ENCODE measurements at regions not wholly inside any gene's neighbourhood (a gene's known extent, or its start where the extent isn't known, plus 50 kb on each side); places are given as distances from the start of the nearest gene placed in this dataset.

DNA sequence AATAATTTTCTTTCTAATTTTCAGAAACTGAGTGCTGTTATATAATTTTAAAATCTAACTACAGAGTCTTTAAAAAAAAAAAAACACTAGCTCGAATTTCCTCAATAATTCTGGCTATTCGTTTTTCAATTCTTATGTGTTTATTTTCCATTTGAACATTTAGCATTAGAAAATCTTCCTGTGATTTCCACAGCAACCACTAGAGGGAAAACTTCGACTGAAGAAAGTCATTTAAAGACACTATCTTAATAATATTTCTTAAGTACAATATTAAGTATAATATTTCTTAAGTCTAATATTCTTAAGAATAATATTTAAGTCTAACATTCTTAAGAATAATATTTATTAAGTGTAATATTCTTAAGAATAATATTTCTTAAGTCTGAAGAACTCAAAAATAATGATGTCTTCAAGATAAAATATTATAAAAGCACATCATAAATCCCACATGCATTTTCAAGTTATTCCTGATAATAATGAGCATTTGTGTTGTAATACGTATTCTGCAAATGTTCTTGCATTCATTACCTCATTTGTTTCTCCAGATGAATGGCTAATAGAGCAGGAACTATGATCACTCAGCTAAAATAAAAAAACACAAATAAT lies 118.4 kb upstream of the WDR17 start:
- Histone ChIP-seq H3K27ac (ENCODE audit: low read length) (no peak overlapping the region), H3K4me3 (ENCODE audit: low read length in 2 of 2) (no peak overlapping the region), H3K27me3 (ENCODE audit: control insufficient read depth in 1 of 2, insufficient read depth in 2 of 2, low read length in 2 of 2) (no peaks in the 10 kb centered on the region), H3K9ac (ENCODE audit: low read length in 2 of 2) (no peak overlapping the region), H3K4me1 (ENCODE audit: control insufficient read depth, insufficient read depth, low read length) (no peaks in the 10 kb centered on the region), H3K9me3 (ENCODE audit: control insufficient read depth in 2 of 2, low read length in 2 of 2) (no peaks in the 10 kb centered on the region), H3K36me3 (ENCODE audit: control insufficient read depth in 2 of 2, insufficient read depth in 2 of 2, low read length in 2 of 2) (no peaks in the 10 kb centered on the region)

DNA sequence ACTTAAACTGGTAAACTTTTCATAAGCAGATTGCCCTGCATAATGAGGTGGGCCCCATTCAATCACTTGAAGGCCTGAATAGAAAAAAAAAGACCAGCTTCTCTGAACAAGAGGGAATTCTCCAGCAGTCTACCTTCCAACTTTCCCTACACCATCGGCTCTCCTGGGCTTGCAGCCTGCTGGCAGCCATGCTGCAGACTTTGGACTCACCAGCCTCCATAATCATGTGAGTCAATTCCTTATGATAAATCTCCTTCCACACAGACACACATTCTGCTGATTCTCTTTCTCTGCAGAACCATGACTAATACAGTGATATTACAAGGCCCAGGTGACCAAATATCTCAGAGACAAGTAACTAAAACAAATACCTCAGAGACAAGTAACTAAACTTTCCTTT lies 113.8 kb upstream of the WDR17 start:
- Histone ChIP-seq H3K9ac (ENCODE audit: low read length in 2 of 2) (no peak overlapping the region), H3K9me3 (ENCODE audit: control insufficient read depth in 2 of 2, low read length in 2 of 2) (no peaks in the 10 kb centered on the region), H3K4me1 (ENCODE audit: control insufficient read depth, insufficient read depth, low read length) (no peaks in the 10 kb centered on the region), H3K4me3 (ENCODE audit: low read length in 2 of 2) (no peak overlapping the region), H3K27ac (ENCODE audit: low read length) (no peak overlapping the region), H3K27me3 (ENCODE audit: control insufficient read depth in 1 of 2, insufficient read depth in 2 of 2, low read length in 2 of 2) (no peaks in the 10 kb centered on the region), H3K36me3 (ENCODE audit: control insufficient read depth in 2 of 2, insufficient read depth in 2 of 2, low read length in 2 of 2) (no peaks in the 10 kb centered on the region)

DNA sequence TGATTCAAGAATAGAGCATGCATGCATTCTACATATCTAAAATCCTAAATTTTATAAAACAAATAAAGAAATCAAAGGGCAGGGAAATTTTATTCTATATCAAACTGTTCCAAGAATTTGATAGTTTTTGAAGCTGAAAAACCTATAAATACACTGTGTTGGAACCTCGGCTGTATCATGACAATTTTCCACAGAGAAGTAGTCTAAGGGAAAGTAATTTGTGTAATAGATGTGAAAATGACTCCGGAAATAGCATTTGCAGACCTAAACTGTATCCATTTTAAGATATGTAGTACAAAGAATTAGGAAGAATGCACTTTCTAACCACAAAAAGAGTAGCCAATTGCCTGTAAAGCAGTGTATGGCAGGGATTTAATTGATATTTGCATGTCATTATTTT lies 112.5 kb upstream of the WDR17 start:
- H3K4me3 ChIP-seq (ENCODE audit: low read length in 2 of 2) = no peak overlapping the region
- H3K9ac ChIP-seq (ENCODE audit: low read length in 2 of 2) = no peak overlapping the region
- H3K9me3 ChIP-seq (ENCODE audit: control insufficient read depth in 2 of 2, low read length in 2 of 2) = no peaks in the 10 kb centered on the region
- no peak overlapping the region for H3K27ac ChIP-seq (ENCODE audit: low read length)
- no peaks in the 10 kb centered on the region for H3K27me3 ChIP-seq (ENCODE audit: control insufficient read depth in 1 of 2, insufficient read depth in 2 of 2, low read length in 2 of 2)
- no peaks in the 10 kb centered on the region for H3K4me1 ChIP-seq (ENCODE audit: control insufficient read depth, insufficient read depth, low read length)
- no peaks in the 10 kb centered on the region for H3K36me3 ChIP-seq (ENCODE audit: control insufficient read depth in 2 of 2, insufficient read depth in 2 of 2, low read length in 2 of 2)

DNA sequence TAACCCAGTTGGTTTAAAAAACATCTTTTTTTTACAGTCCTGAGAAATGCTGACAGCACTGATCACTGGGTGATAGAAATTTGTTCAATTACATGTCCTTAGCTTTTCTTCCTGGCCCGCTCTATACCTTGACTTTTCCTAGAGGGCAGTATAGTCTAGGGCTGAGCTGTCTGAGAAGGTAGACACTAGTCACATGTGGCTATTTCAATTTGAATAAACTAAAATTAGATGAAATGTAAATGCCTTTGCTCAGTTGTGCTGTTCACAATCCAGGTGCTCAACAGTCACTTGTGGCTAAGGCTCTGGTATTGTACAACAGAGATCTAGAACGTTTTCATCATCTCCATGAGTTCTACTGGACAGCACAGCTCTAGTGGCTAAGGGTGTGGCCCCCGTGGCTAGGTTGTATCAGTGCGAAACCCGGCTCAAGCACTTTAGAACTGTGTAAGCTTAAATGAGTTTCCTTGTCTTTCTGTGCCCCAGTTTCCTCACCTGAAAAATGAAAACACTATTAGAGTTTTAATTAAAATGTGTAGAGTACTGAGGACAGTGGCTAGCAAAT lies 111.6 kb upstream of the WDR17 start:
- no peaks in the 10 kb centered on the region for H3K9me3 ChIP-seq (ENCODE audit: control insufficient read depth in 2 of 2, low read length in 2 of 2)
- no peaks in the 10 kb centered on the region for H3K27me3 ChIP-seq (ENCODE audit: control insufficient read depth in 1 of 2, insufficient read depth in 2 of 2, low read length in 2 of 2)
- no peak overlapping the region for H3K4me3 ChIP-seq (ENCODE audit: low read length in 2 of 2)
- H3K4me1 ChIP-seq (ENCODE audit: control insufficient read depth, insufficient read depth, low read length) = no peaks in the 10 kb centered on the region
- H3K36me3 ChIP-seq (ENCODE audit: control insufficient read depth in 2 of 2, insufficient read depth in 2 of 2, low read length in 2 of 2) = no peaks in the 10 kb centered on the region
- H3K9ac ChIP-seq (ENCODE audit: low read length in 2 of 2) = no peak overlapping the region
- no peak overlapping the region for H3K27ac ChIP-seq (ENCODE audit: low read length)

DNA sequence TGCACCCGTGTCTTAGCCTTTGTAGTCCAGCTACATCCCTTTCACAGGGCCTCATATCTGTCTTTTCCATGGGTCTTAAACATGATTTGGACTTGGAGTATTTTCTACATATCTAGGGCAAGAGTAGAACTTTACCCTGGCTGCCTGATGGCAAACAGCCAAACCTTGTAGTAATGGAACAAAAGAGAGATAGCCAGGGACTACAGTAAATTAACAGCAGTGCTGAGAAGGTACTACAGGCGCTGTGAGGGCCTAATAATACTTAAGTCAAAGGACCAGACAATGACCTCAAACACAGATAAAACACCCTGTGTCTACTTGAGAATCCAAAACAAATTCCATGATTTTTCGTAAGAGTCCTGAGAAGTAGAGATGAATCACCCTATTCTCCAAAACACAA lies 111.0 kb upstream of the WDR17 start:
- H3K4me1 ChIP-seq (ENCODE audit: control insufficient read depth, insufficient read depth, low read length) = no peaks in the 10 kb centered on the region
- no peak overlapping the region for H3K9ac ChIP-seq (ENCODE audit: low read length in 2 of 2)
- H3K27ac ChIP-seq (ENCODE audit: low read length) = no peak overlapping the region
- H3K4me3 ChIP-seq (ENCODE audit: low read length in 2 of 2) = no peak overlapping the region
- H3K36me3 ChIP-seq (ENCODE audit: control insufficient read depth in 2 of 2, insufficient read depth in 2 of 2, low read length in 2 of 2) = no peaks in the 10 kb centered on the region
- no peaks in the 10 kb centered on the region for H3K27me3 ChIP-seq (ENCODE audit: control insufficient read depth in 1 of 2, insufficient read depth in 2 of 2, low read length in 2 of 2)
- no peaks in the 10 kb centered on the region for H3K9me3 ChIP-seq (ENCODE audit: control insufficient read depth in 2 of 2, low read length in 2 of 2)

DNA sequence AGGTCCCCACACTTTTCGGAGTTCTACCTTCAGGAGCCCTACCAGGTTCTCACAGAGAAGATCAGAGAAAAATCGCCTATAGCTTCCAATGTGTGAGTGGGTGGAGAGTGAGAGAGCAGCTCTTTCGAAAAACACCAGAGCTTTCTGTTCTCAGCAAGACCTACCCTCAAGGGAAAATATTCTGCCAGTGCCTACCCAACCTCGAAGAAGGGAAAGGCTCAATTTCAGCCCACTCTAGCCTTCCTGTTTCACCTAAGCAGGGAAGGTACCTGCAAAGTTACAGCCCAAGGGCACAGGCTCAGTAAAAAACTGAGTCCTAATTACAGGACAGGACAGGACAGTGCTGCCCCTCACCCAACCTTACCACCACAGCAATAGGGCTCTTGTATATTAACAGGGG lies 104.0 kb upstream of the WDR17 start:
- H3K4me3 ChIP-seq (ENCODE audit: low read length in 2 of 2) = no peak overlapping the region
- H3K9me3 ChIP-seq (ENCODE audit: control insufficient read depth in 2 of 2, low read length in 2 of 2) = no peaks in the 10 kb centered on the region
- H3K27me3 ChIP-seq (ENCODE audit: control insufficient read depth in 1 of 2, insufficient read depth in 2 of 2, low read length in 2 of 2) = no peaks in the 10 kb centered on the region
- H3K4me1 ChIP-seq (ENCODE audit: control insufficient read depth, insufficient read depth, low read length) = no peaks in the 10 kb centered on the region
- H3K27ac ChIP-seq (ENCODE audit: low read length) = no peak overlapping the region
- H3K9ac ChIP-seq (ENCODE audit: low read length in 2 of 2) = no peak overlapping the region
- H3K36me3 ChIP-seq (ENCODE audit: control insufficient read depth in 2 of 2, insufficient read depth in 2 of 2, low read length in 2 of 2) = no peaks in the 10 kb centered on the region

DNA sequence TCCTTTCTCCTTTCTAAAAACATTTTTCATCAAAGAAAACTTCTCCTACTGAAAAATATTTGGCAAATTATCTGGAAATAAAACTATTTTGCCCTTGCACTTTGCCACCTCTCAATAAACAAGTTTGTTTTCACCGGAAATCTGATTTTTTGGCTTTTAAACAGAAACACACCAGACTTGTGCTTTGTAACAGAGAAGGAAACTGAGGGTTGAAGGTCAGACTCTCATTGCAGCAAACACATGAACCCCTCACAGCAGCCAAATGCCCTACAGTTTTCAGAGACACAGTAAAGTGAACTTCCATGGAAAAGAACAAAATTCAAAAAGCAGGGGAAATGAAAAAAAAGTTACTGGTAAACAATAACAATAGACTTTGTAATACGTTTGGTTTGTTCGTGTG lies 95.6 kb upstream of the WDR17 start:
- no peaks in the 10 kb centered on the region for H3K4me1 ChIP-seq (ENCODE audit: control insufficient read depth, insufficient read depth, low read length)
- no peaks in the 10 kb centered on the region for H3K27me3 ChIP-seq (ENCODE audit: control insufficient read depth in 1 of 2, insufficient read depth in 2 of 2, low read length in 2 of 2)
- no peaks in the 10 kb centered on the region for H3K36me3 ChIP-seq (ENCODE audit: control insufficient read depth in 2 of 2, insufficient read depth in 2 of 2, low read length in 2 of 2)
- no peaks in the 10 kb centered on the region for H3K9me3 ChIP-seq (ENCODE audit: control insufficient read depth in 2 of 2, low read length in 2 of 2)
- H3K9ac ChIP-seq (ENCODE audit: low read length in 2 of 2) = no peak overlapping the region
- H3K27ac ChIP-seq (ENCODE audit: low read length) = no peak overlapping the region
- H3K4me3 ChIP-seq (ENCODE audit: low read length in 2 of 2) = peak overlapping the region in 1 of 2 donors; percentile 52

DNA sequence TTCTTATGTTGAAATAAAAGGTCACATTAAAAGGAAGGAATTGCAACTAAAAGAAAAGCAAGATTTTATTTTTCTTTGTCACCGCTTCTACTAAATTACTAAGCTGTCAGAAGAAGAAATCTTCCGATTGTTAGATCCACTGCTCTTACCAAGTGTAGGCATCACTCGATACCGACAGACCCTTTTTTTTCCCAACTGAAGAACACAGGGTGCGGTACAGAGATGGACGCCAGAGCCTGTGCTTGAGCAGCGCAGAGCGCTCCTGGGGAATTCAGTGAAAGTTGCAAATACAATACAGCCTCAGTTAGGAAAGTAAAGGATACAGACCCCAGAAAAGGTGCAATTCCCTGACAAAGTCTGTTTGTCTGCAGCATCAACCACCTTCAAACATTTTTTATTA lies 94.9 kb upstream of the WDR17 start:
- H3K27me3 ChIP-seq (ENCODE audit: control insufficient read depth in 1 of 2, insufficient read depth in 2 of 2, low read length in 2 of 2) = no peaks in the 10 kb centered on the region
- no peaks in the 10 kb centered on the region for H3K4me1 ChIP-seq (ENCODE audit: control insufficient read depth, insufficient read depth, low read length)
- no peak overlapping the region for H3K27ac ChIP-seq (ENCODE audit: low read length)
- no peaks in the 10 kb centered on the region for H3K9me3 ChIP-seq (ENCODE audit: control insufficient read depth in 2 of 2, low read length in 2 of 2)
- H3K36me3 ChIP-seq (ENCODE audit: control insufficient read depth in 2 of 2, insufficient read depth in 2 of 2, low read length in 2 of 2) = no peaks in the 10 kb centered on the region
- H3K9ac ChIP-seq (ENCODE audit: low read length in 2 of 2) = no peak overlapping the region
- H3K4me3 ChIP-seq (ENCODE audit: low read length in 2 of 2) = peak overlapping the region in 1 of 2 donors; percentile 52

DNA sequence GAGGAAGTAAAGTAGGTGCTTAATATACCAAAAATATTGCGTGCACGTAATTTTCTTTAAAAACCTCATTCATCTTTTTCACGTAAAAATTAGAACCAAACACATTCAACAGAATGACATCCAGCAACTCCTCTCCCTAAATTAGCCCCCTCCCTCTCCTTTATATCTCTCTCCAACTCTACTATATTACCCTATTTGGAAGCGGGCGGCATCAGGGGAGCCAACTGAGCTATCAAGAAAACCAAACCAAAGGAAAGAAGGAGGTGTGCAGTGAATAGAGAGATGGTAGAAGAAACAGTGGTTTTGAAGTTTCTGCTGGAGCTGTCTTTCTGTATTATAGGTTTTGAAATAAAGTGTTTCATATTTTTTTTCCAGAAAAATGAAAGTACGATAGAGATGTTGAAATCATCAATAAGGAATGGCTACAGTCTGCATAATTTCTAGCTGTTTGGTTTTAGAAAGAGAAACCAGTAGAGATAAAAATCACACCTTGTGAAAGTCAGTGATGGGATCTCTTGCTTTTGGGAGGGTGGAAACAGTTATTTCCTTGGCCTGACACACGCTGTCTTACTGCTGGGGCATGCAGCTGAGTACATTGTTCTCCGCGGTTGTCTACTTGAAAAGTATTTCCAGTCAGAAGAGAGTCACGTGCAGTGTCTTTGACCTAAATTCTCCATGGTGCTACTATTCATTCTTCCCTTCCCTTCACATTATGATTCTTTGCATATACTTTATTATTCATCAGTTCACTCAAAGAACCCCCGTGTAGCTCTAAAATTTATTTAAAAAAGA lies 94.1 kb upstream of the WDR17 start:
- Histone ChIP-seq H3K27ac (ENCODE audit: low read length) (no peak overlapping the region), H3K27me3 (ENCODE audit: control insufficient read depth in 1 of 2, insufficient read depth in 2 of 2, low read length in 2 of 2) (no peaks in the 10 kb centered on the region), H3K9ac (ENCODE audit: low read length in 2 of 2) (no peak overlapping the region), H3K4me1 (ENCODE audit: control insufficient read depth, insufficient read depth, low read length) (no peaks in the 10 kb centered on the region), H3K9me3 (ENCODE audit: control insufficient read depth in 2 of 2, low read length in 2 of 2) (no peaks in the 10 kb centered on the region), H3K36me3 (ENCODE audit: control insufficient read depth in 2 of 2, insufficient read depth in 2 of 2, low read length in 2 of 2) (no peaks in the 10 kb centered on the region), H3K4me3 (ENCODE audit: low read length in 2 of 2) (peak overlapping the region in 1 of 2 donors; percentile 0)

DNA sequence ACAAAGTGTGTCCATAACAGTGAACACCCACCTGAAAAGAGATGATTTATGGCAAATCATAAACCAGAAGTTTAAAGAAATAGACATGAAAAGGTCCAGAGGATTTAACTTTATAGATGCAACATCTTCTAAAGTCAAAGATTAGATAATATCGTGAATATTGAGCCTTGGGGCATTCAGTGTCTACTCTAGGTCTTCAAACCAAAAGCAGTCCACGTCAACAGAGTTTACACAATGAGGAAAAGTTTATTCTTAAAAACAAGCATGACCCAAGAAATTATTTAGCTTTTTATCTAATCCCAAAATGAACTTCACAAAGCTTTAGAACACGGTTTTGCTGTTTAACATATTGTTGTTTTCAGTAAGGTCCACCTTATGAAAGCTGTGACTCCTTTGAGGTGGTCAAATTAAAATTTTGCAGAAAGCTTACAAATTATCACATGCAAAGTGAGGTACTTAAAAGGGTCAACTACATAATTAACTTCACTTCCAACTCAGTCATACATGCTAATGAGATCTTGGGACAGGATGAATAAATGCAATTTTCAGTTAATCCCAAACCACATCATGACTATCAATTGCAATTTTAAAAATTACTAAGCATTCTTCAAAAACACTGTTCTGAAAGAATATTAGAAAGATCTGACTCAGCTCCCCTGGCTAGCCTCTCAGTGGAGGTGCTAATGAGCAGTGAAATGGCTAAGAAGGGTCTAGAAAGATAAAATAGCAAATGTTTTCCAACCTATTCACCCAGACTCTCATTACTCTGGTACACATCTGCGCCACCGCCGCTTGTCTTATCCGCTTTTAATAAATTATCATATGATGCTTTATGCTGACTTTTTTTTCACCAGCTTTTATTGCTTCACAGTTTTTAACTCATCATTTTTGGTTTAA lies 92.4 kb upstream of the WDR17 start:
- no peaks in the 10 kb centered on the region for H3K27me3 ChIP-seq (ENCODE audit: control insufficient read depth in 1 of 2, insufficient read depth in 2 of 2, low read length in 2 of 2)
- H3K27ac ChIP-seq (ENCODE audit: low read length) = no peak overlapping the region
- no peak overlapping the region for H3K4me3 ChIP-seq (ENCODE audit: low read length in 2 of 2)
- no peak overlapping the region for H3K9ac ChIP-seq (ENCODE audit: low read length in 2 of 2)
- no peaks in the 10 kb centered on the region for H3K9me3 ChIP-seq (ENCODE audit: control insufficient read depth in 2 of 2, low read length in 2 of 2)
- no peaks in the 10 kb centered on the region for H3K36me3 ChIP-seq (ENCODE audit: control insufficient read depth in 2 of 2, insufficient read depth in 2 of 2, low read length in 2 of 2)
- no peaks in the 10 kb centered on the region for H3K4me1 ChIP-seq (ENCODE audit: control insufficient read depth, insufficient read depth, low read length)
